ENCODE measurements at regions not wholly inside any gene's neighbourhood (a gene's known extent, or its start where the extent isn't known, plus 50 kb on each side); places are given as distances from the start of the nearest gene placed in this dataset.

DNA sequence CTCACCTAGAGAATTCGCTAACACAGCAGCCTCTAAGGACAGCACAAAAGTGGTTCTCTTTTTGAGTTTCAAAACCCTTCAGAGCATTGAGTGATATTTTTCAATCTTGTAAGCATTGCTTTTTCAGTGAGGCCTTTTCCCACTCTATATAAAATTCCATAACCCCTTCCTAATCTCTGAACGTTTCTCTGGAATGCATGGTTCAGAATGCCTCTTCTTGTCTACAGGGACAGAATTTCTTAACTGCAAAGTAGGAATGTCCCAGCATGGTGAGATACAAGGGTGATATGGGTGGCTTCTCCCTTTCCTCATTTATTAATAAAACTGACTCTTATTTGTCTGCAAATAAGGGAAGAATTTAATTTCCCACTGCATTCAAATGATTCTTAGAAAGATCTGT is 377.9 kb downstream of the LTN1 start:
- TF ChIP-seq, protein P1, sequence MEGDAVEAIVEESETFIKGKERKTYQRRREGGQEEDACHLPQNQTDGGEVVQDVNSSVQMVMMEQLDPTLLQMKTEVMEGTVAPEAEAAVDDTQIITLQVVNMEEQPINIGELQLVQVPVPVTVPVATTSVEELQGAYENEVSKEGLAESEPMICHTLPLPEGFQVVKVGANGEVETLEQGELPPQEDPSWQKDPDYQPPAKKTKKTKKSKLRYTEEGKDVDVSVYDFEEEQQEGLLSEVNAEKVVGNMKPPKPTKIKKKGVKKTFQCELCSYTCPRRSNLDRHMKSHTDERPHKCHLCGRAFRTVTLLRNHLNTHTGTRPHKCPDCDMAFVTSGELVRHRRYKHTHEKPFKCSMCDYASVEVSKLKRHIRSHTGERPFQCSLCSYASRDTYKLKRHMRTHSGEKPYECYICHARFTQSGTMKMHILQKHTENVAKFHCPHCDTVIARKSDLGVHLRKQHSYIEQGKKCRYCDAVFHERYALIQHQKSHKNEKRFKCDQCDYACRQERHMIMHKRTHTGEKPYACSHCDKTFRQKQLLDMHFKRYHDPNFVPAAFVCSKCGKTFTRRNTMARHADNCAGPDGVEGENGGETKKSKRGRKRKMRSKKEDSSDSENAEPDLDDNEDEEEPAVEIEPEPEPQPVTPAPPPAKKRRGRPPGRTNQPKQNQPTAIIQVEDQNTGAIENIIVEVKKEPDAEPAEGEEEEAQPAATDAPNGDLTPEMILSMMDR (IDR thresholded peaks at IDR 0.05): no peak
- no peak for TF ChIP-seq MAX (CRISPR knock-in tag; IDR thresholded peaks at IDR 0.05)
- TF ChIP-seq, protein P2, sequence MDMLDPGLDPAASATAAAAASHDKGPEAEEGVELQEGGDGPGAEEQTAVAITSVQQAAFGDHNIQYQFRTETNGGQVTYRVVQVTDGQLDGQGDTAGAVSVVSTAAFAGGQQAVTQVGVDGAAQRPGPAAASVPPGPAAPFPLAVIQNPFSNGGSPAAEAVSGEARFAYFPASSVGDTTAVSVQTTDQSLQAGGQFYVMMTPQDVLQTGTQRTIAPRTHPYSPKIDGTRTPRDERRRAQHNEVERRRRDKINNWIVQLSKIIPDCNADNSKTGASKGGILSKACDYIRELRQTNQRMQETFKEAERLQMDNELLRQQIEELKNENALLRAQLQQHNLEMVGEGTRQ (CRISPR knock-in tag; IDR thresholded peaks at IDR 0.05): no peak
